ENCODE measurements at regions not wholly inside any gene's neighbourhood (a gene's known extent, or its start where the extent isn't known, plus 50 kb on each side); places are given as distances from the start of the nearest gene placed in this dataset.

- H2AFZ ChIP-seq (ENCODE audit: low read depth, low read length, poor library complexity, severe bottlenecking) = no peak overlapping the region
- H3K27me3 ChIP-seq (ENCODE audit: insufficient read depth, low read length) = no peaks in the 10 kb centered on the region
- RAD21 ChIA-PET (ENCODE audit: low non-redundant PET in 1 of 2, low total read pairs in 2 of 2, uncharacterized antibody in 2 of 2, unreplicated experiment in 2 of 2) = no interaction called here
- no peak overlapping the region for H3K4me2 ChIP-seq (ENCODE audit: low read length)
- TF ChIP-seq EZH2 (IDR thresholded peaks at IDR 0.05) (no peak), REST (IDR thresholded peaks at IDR 0.05; ENCODE audit: low read depth) (no peak), MAX (IDR thresholded peaks at IDR 0.05) (no peak), FOSL1 (IDR thresholded peaks at IDR 0.05; ENCODE audit: low read depth) (no peak), ZFX (IDR thresholded peaks at IDR 0.05) (no peak), SRF (IDR thresholded peaks at IDR 0.05; ENCODE audit: low read depth) (no peak), EGR1 (IDR thresholded peaks at IDR 0.05; ENCODE audit: low read depth) (no peak), ELF1 (IDR thresholded peaks at IDR 0.05; ENCODE audit: borderline replicate concordance, low read depth) (no peak), YY1 (IDR thresholded peaks at IDR 0.05; ENCODE audit: extremely low read depth, insufficient replicate concordance, low read depth, low read length) (no peak), CBX3 (IDR thresholded peaks at IDR 0.05; ENCODE audit: low read depth) (no peak), EZH2phosphoT487 (IDR thresholded peaks at IDR 0.05; ENCODE audit: borderline replicate concordance) (no peak), RAD21 (IDR thresholded peaks at IDR 0.05; ENCODE audit: low read depth) (no peak), ZBTB33 (IDR thresholded peaks at IDR 0.05; ENCODE audit: extremely low read depth, insufficient replicate concordance, low read length) (no peak)
- H3K9me3 ChIP-seq (ENCODE audit: control insufficient read depth in 1 of 2, insufficient read depth in 1 of 2, low read depth in 1 of 2, low read length in 2 of 2) = no peaks in the 10 kb centered on the region
- no TSS peak for BruUV-seq (replicated peaks)
- no peaks in the 10 kb centered on the region for H3K9me2 ChIP-seq (ENCODE audit: insufficient read depth)
- no peak overlapping the region for H3K27ac ChIP-seq (ENCODE audit: low read depth, low read length)
- H4K20me1 ChIP-seq (ENCODE audit: insufficient read depth) = no peaks in the 10 kb centered on the region
- DNase-seq (ENCODE audit: low read depth, low spot score) (no peak), ATAC-seq (no peak)
- no peaks in the 10 kb centered on the region for H3K4me1 ChIP-seq (ENCODE audit: control insufficient read depth in 1 of 2, insufficient read depth in 2 of 2, low read length in 2 of 2)
- no peaks in the 10 kb centered on the region for H3K36me3 ChIP-seq (ENCODE audit: control insufficient read depth in 1 of 2, insufficient read depth in 2 of 2, low read length in 2 of 2)
- CTCF ChIA-PET = no interaction called here
- no peak overlapping the region for H3K9ac ChIP-seq (ENCODE audit: low read length)
- POLR2A ChIA-PET = no interaction called here
- no peaks in the 10 kb centered on the region for H3K79me2 ChIP-seq (ENCODE audit: insufficient read depth, low read length)
- H3K4me3 ChIP-seq (replicated peaks in 1 of 2; ENCODE audit: low read depth in 1 of 2, low read length in 2 of 2) = no peak overlapping the region
- intact Hi-C loops (cut with micrococcal nuclease) = no loop called here
Observed at GRCh38 chr6:49257549-49257948, 205.5 kb downstream of the MMUT start.
